ENCODE measurements at regions not wholly inside any gene's neighbourhood (a gene's known extent, or its start where the extent isn't known, plus 50 kb on each side); places are given as distances from the start of the nearest gene placed in this dataset.

- no peak overlapping the region for H3K4me3 ChIP-seq (ENCODE audit: low read length)
- no peak for DNase-seq (ENCODE audit: low read depth)
- TF ChIP-seq CTCF (conservative IDR thresholded peaks at IDR 0.05; ENCODE audit: low read depth, low read length), result no peak
These were observed 751.8 kb downstream of the FGF9 start for GRCh38 chr13:22422712-22423111.

GRCh38 chr13:22423261-22423660, 752.4 kb downstream of the FGF9 start:
- DNase-seq (ENCODE audit: low read depth), result no peak
- no peak for TF ChIP-seq CTCF (conservative IDR thresholded peaks at IDR 0.05; ENCODE audit: low read depth, low read length)
- H3K4me3 ChIP-seq (ENCODE audit: low read length), result no peak overlapping the region

- no peak for TF ChIP-seq CTCF (conservative IDR thresholded peaks at IDR 0.05; ENCODE audit: low read depth, low read length)
- no peak for DNase-seq (ENCODE audit: low read depth)
- no peak overlapping the region for H3K4me3 ChIP-seq (ENCODE audit: low read length)
These were observed 754.2 kb downstream of the FGF9 start for GRCh38 chr13:22425087-22425486.

- H3K4me3 ChIP-seq (ENCODE audit: low read length), result no peak overlapping the region
- TF ChIP-seq CTCF (conservative IDR thresholded peaks at IDR 0.05; ENCODE audit: low read depth, low read length), result no peak
- no peak for DNase-seq (ENCODE audit: low read depth)
These were observed 753.7 kb upstream of the SGCG start for GRCh38 chr13:22427066-22427465.

- DNase-seq (ENCODE audit: low read depth), result no peak
- no peak overlapping the region for H3K4me3 ChIP-seq (ENCODE audit: low read length)
- no peak for TF ChIP-seq CTCF (conservative IDR thresholded peaks at IDR 0.05; ENCODE audit: low read depth, low read length)
These were observed 753.0 kb upstream of the SGCG start for GRCh38 chr13:22427783-22428182.

GRCh38 chr13:22428188-22428828, 752.5 kb upstream of the SGCG start:
- no peak for DNase-seq (ENCODE audit: low read depth)

More at GRCh38 chr13:22428188-22428828, 752.5 kb upstream of the SGCG start:
- no peak for TF ChIP-seq CTCF (conservative IDR thresholded peaks at IDR 0.05; ENCODE audit: low read depth, low read length)
- no peak overlapping the region for H3K4me3 ChIP-seq (ENCODE audit: low read length)

All from retinal pigment epithelial cell (primary cell).